HEK293T (cell line): ENCODE measurements at regions not wholly inside any gene's neighbourhood (a gene's known extent, or its start where the extent isn't known, plus 50 kb on each side); places are given as distances from the start of the nearest gene placed in this dataset.

Experiments used
- ELF4 ChIP-seq: fragments of 450-650 bp; IDR thresholded peaks from 2 replicates; pipeline ENCODE4 v1.6.1; 2017; ENCODE audit warnings: antibody characterized with exemption
- FOXA1 ChIP-seq: fragments of 450-650 bp; IDR thresholded peaks from 2 replicates; pipeline ENCODE4 v1.6.1; 2016; ENCODE audit warnings: mild to moderate bottlenecking
- FOXK2 ChIP-seq: fragments of 450-650 bp; IDR thresholded peaks from 2 replicates; pipeline ENCODE4 v1.6.1; 2016; ENCODE audit warnings: mild to moderate bottlenecking
- FOXM1 ChIP-seq: fragments of 450-650 bp; IDR thresholded peaks from 2 replicates; pipeline ENCODE4 v1.6.1; 2017; ENCODE audit warnings: mild to moderate bottlenecking, borderline replicate concordance
- HDGF ChIP-seq: fragments of 450-650 bp; IDR thresholded peaks from 2 replicates; pipeline ENCODE4 v1.6.1; 2017; ENCODE audit warnings: antibody characterized with exemption, borderline replicate concordance
- L3MBTL2 ChIP-seq: fragments of 450-650 bp; conservative IDR thresholded peaks from 2 replicates; pipeline ENCODE4 v1.6.1; 2016; ENCODE audit warnings: mild to moderate bottlenecking
- LEF1 ChIP-seq: fragments of 450-650 bp; IDR thresholded peaks from 2 replicates; pipeline ENCODE4 v1.6.1; 2017; ENCODE audit warnings: mild to moderate bottlenecking, borderline replicate concordance
- PKNOX1 ChIP-seq: fragments of 450-650 bp; IDR thresholded peaks from 2 replicates; pipeline ENCODE4 v1.6.1; 2016
- SP1 ChIP-seq: fragments of 450-650 bp; IDR thresholded peaks from 2 replicates; pipeline ENCODE4 v1.6.1; 2017
- TARDBP ChIP-seq: fragments of 450-650 bp; IDR thresholded peaks from 2 replicates; pipeline ENCODE4 v1.6.1; 2016
- ZNF384 ChIP-seq: fragments of 450-650 bp; IDR thresholded peaks from 2 replicates; pipeline ENCODE4 v1.6.1; 2016

- no peak for TF ChIP-seq L3MBTL2
- no peak for TF ChIP-seq FOXA1
- no peak for TF ChIP-seq PKNOX1
- TF ChIP-seq SP1 = no peak
- no peak for TF ChIP-seq ELF4
- no peak for TF ChIP-seq ZNF384
- TF ChIP-seq FOXK2 = no peak
- no peak for TF ChIP-seq HDGF
- no peak for TF ChIP-seq FOXM1
- no peak for TF ChIP-seq LEF1
- TF ChIP-seq TARDBP = no peak
Measured at GRCh38 chr7:108794466-108794865, 224.8 kb downstream of the DNAJB9 start.
